AG09309 (cell line): ENCODE measurements at regions not wholly inside any gene's neighbourhood (a gene's known extent, or its start where the extent isn't known, plus 50 kb on each side); places are given as distances from the start of the nearest gene placed in this dataset.
"Not testable (repeated sequence)": the region's sequence is repeated elsewhere in the genome, so short reads cannot be mapped to it uniquely, and the experiment has no call there.

Source experiments
- DNase-seq: peaks from one replicate; pipeline ENCODE4 v3.0.0-alpha.2; 2010; ENCODE audit warnings: low read depth
- H3K4me3 ChIP-seq: 2 replicates; pipeline ENCODE4 v1.5.1; 2011; ENCODE audit warnings: mild to moderate bottlenecking, low read depth, low read length, moderate library complexity; ENCODE audit not compliant: control insufficient read depth
- TF ChIP-seq, protein P1 (sequence below): IDR thresholded peaks from 2 replicates; pipeline ENCODE4 v1.5.1; 2011; ENCODE audit warnings: mild to moderate bottlenecking, low read depth, low read length, inconsistent platforms; ENCODE audit not compliant: insufficient read depth, control insufficient read depth; ENCODE audit errors: missing control alignments

DNA sequence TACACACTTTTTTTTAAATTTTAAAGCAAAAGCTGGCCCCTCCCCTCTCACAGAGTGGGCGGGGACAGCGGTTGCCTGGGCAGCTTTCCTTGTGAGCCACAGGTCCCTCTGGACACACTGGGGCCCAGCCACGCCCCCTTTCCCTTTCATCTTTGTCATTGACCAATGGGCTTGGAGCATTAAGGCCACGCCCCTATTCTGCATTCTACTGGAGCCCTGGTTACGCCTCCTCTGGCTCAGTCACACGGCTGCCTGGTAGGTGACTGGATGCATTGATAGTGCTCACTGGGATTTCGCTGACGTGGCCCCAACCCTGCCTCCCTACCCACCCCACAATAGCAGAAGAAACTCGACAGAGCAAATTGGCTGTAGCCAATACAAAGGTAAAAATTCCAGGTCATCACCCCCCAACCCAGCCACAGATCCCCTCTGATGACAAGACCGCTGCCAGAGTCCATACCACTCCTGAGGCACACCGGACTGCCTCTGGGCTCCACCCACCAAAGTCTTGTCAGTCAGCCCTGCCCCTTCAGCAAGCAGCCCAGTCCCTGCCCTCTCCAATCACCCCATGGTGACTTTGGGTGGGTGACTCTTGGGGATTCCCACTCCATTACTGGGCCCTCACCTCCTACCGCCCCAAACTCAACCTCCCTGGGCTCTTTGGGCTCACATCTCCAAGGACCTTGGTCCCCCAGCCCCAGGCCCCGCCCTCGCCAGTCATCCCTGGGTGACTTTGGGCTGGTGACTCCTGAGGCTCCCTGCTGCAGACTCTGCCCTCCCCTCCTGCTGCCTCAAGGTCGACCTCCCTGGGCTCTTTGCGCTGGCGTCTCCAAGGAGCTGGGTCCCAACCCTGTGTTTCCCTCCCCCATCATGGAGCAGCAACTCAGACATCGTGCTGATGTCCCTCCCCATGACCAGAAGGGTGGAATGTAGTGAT is 112.2 kb upstream of the FAN1 start:
- H3K4me3 ChIP-seq: no peak overlapping the region
- DNase-seq: no peak
- TF ChIP-seq, protein P1, sequence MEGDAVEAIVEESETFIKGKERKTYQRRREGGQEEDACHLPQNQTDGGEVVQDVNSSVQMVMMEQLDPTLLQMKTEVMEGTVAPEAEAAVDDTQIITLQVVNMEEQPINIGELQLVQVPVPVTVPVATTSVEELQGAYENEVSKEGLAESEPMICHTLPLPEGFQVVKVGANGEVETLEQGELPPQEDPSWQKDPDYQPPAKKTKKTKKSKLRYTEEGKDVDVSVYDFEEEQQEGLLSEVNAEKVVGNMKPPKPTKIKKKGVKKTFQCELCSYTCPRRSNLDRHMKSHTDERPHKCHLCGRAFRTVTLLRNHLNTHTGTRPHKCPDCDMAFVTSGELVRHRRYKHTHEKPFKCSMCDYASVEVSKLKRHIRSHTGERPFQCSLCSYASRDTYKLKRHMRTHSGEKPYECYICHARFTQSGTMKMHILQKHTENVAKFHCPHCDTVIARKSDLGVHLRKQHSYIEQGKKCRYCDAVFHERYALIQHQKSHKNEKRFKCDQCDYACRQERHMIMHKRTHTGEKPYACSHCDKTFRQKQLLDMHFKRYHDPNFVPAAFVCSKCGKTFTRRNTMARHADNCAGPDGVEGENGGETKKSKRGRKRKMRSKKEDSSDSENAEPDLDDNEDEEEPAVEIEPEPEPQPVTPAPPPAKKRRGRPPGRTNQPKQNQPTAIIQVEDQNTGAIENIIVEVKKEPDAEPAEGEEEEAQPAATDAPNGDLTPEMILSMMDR: no peak

DNA sequence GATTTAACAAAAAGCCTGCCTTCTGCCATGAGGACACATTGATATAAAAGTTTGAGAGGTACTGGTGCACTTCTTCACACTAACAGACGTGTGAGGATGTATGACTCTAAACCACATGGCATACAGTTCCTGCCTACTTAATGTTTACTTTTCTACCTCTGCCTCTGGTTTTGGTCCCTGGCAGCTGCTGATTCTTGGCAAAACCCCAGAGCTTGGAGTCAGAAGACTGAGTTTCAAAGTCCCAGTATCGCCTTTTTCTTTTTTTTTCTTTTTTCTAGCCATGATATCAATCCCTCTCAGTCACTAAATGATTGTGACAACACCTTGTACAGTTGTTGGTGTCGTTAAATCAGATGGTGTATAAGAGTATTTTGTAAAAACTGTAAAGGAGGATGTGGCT is 110.9 kb upstream of the FAN1 start:
- not testable (repeated sequence) for DNase-seq, H3K4me3 ChIP-seq

DNA sequence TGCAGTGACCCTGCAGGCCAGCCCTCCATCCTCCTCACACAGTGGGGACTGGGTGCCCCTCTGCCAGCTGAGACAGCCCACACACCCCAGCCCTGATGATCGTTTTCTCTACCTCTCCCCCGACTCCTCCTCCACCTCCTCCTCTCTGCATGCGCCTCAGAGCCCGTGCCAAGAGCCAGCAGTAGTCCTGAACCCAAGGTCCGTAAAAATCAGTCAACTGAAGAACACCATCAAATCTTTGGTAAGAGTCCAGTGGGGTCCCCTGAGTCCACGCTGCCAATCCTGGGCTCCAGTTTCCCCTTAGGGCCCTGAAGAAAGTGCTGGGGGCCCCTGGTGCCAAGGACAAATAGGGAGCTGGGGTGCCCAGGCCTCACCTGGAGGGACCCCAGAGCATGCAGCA is 109.3 kb upstream of the FAN1 start:
- no peak for DNase-seq
- TF ChIP-seq, protein P1: no peak
- H3K4me3 ChIP-seq: no peak overlapping the region

DNA sequence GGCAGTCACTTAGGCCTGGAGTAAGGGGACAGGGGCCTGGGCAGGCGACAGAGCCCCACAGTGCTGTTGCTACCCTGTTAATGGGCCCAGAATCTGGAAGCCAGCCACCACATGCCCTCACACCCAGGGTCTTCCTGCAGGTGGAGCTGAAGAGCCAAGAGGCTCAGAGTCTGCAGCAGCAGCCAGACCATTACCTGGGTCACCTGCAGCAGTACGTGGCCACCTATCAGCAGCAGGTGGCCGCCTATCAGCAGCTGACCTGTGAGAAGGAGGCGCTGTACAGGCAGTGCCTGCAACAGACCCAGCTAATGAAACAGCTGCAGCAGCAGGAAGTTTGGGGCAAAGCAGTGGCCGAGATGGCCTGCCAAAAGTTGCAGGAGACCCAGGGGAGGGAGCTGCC is 104.2 kb upstream of the FAN1 start:
- not testable (repeated sequence) for H3K4me3 ChIP-seq, DNase-seq

DNA sequence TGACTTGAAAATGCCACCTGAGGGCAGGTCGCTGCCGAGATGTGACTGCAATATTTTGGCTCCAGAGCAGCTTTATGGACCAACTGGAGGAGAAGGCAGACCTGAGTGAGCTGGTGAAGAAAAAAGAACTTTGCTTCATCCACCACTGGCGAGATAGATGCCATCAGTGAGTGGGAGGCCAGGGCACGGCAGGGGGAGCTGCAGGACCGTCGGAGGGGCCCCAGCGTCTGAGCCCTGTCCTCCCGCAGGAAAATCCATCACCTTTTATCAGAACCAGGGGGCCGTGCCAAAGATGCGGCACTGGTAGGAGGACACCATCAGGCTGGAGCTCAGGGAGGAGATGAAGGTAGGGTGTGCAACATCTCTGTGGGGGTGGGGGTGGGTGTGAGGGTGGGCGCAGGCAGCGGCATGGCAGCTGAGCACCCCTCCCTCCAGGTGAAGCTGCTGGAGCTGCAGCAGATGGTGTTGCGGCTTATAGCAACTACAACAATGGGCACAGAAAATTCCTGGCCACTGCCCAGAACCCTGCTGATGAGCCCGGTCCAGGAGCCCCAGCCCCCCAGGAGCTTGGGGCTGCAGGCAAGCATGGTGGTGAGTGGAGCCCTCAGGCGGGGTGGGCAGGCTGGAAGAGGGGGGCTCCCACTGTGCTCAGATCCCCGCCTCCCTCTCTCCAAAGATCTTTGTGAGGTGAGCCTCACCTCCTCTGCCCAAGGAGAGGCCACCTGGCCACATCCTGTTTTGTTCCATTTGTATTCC is 102.4 kb upstream of the FAN1 start:
- not testable (repeated sequence) for DNase-seq, H3K4me3 ChIP-seq
- TF ChIP-seq, protein P1: peak; percentile 38

DNA sequence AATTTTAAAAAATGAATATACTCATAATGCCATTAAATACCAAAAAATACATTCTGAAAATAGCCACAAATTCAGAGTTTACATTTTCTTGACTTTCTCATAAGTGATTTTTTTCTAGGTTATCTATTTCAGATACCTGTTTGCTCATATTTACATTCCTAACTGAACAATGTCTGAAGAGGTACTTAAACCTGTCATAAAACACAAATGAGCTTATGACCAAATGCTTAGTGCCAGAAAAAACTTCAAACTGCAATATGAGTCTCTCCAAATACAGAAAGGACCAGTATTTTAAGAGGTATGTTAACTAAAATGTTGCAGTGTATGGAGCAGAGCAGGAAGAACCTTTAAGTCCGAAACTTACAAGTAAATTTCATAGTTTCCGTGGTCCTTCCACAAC is 101.7 kb upstream of the FAN1 start:
- not testable (repeated sequence) for DNase-seq, H3K4me3 ChIP-seq

DNA sequence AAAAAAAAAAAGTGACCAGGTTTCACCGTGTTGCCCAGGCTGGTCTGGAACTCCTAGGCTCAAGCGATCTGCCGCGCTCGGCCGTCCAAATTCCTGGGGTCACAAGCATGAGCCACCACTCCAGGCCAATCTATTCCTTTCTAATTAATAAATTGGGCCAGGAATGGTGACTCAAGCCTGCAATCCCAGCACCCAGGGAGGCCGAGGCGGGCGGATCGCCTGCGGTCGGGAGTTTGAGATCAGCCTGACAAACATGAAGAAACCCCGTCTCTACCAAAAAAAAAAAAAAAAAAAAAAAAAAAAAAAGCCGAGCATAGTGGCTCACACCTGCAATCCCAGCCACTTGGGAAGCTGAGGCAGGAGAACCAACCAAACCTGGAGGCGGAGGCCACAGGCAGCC is 100.0 kb upstream of the FAN1 start:
- H3K4me3 ChIP-seq, DNase-seq: not testable (repeated sequence)

DNA sequence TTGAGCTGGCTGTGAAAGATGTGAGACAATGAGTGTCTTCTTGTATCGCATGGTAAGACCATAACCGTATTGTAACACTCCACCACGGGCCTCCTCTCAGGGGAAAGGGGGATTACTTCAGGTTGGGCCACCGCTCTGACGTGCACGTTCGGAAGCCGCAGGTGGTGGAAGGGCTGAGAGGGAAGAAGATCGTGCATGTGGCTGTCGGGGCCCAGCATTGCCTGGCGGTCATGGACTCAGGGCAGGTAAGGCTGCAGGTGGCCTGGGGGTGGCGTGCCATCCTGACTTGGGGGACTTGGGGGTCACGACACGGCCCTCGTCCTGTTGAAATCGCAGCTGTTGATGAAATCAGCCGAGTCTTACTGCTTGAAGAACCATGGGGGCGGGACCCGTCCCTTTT is 87.3 kb upstream of the FAN1 start:
- no peak for DNase-seq
- TF ChIP-seq, protein P1: no peak
- no peak overlapping the region for H3K4me3 ChIP-seq

DNA sequence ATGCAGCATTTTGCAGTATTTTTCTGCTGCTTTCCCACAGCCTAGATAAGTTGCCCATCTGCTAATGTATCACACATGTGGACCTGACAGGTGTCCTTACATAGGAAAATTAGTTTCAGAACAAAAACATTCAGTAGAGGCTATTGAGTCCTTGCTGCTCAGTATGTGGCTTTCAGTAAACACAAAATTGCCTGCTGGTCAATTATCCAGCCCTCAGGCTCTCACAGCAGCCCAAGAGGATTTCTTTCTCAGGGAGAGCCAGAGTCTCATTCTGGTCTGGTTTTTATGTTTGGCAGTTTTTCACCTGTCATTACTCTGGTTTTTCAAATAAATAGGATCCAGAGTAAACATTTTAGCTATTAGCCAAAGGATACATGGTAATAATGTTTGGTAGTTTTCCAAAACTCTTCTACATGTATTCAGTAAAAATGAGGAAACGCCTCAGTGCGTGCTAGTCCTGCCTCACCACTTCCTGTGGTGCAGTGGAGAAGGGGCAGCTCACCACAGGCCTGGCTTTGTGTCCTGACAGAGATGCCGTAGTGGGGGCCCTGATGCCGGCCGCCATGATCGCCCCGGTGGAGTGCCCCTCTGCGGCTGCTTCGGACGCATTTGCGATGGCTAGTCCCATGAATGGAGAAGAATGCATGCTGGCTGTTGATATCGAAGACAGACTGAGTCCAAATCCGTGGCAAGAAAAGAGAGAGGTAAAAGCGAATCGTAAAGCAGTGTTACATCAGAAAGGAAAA is 80.5 kb upstream of the FAN1 start:
- not testable (repeated sequence) for DNase-seq, H3K4me3 ChIP-seq
